NOMO-1 (cell line): ENCODE measurements at regions not wholly inside any gene's neighbourhood (a gene's known extent, or its start where the extent isn't known, plus 50 kb on each side); places are given as distances from the start of the nearest gene placed in this dataset.

ENCODE experiments used
- DNase-seq, 2 experiments: peaks; one replicate each; lab custom pipeline; 2025; ENCODE audit not compliant: unreplicated experiment in 2 of 2; lab: John Stamatoyannopoulos, UW

DNA sequence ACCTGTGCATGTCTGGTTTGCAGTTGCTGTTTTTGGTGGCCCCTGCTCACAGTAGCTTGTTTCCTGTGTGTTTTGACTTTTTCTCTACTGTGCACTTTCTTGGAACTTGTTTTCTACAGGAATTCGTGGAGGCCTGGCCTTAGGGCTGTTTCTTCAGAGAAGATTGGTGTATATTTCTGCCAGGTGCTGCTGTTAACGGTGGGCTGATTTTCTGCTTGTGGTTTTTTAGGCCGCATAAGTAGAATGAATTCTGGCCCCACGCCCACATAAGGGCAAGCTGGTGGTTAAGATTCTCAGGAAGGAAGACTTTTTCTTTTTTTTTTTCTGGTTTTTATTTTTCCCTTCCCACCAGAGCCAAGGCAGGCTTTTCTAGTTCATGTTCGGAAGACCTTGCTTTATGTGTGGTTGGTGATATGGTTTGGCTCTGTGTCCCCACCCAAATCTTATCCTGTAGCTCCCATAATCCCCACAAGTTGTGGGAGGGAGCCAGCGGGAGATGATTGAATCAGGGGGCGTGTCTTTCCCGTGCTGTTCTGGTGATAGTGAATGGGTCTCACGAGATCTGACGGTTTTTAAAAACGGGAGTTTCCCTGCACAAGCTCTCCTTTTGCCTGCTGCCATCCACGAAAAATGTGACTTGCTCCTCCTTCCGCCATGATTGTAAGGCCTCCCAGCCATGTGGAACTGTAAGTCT lies 71.5 kb upstream of the DISP3 start:
- DNase-seq = no peak

DNA sequence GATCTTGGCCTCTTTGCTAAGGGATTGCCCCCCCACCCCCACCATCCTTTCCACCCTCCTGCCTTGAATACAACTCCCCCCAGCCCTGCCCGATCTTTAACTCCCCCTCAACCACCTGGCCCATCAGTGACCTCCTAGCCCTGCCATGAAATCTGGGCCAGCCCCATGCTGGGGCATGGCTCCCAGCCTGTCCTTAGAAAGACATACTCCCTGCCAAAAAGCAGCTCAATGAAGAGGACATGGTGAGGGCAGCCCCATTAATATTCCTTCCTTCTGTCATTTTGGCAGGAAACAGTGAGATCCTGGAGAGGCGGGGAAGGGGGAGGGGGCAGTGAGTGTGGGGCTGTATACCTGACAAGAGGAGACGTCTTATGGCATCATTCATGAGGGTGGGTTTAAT lies 66.8 kb upstream of the DISP3 start:
- DNase-seq = no peak

DNA sequence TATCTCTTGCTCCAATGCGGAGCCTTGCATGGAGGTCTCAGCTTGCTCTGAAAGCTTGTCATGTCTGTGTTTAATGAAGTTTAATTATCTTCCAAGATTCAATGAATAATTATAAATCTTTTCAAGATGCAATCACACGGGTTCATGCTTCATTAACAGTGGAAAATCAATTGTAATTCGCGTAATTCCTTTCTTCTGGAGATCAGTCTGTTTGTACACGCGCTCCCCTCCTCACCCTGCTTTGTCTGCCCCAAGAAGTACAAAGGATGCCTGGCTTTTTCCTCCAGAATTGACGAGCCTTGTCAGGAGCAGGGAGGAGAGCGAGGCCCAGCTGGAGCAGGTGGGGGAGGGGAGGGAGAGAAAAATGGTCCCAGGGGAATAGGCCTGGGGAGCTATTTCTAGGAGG lies 65.0 kb upstream of the DISP3 start:
- DNase-seq = no peak

DNA sequence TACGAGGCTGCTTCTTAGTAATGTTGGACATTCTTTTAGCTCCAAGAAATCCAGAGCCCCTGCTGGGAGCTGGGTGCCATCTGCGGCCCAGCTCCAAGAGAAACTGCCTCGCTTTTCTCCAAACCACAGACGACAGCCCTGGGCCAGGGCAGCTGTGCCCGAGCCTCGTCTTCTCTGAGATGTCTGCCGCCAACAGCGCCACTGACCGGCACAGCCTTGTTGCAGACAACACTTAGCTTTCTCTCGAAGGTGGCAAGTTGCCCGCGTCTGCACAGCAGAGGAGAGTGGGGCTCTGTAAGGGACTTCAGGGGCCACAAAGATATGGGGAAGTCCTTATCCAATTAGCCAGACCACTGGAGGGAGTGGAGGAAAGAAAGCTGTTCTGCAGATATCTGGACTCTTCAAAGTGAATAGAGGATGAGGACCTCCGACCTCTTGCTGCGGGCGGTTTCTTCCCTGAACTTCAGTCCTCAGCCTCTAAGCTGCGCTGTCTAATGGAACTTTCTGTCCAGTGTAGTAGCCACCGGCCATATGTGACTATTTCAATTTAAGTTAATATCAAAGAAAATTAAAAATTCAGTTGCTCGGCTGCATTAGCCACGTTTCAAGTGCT lies 63.9 kb upstream of the DISP3 start:
- DNase-seq = no peak

DNA sequence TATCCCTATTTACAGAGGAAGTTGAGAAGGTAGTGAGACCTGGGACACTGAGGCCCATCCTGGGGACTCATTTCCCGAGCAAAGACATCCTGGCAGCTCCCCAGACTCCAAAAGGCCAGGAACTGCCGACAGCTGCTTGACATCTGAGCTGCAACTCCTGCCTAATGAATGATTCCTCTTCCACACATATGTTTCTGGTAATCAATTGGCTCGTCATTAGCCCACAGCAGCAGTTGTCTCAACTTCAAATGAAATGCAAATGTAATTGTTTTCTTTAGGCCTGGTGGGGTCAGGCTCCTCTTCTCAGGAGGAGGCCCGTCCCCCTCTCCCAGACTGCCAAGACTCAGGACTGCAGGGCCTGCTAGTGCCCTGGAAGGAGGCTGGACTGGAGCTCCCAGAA lies 61.8 kb upstream of the DISP3 start:
- DNase-seq = no peak

DNA sequence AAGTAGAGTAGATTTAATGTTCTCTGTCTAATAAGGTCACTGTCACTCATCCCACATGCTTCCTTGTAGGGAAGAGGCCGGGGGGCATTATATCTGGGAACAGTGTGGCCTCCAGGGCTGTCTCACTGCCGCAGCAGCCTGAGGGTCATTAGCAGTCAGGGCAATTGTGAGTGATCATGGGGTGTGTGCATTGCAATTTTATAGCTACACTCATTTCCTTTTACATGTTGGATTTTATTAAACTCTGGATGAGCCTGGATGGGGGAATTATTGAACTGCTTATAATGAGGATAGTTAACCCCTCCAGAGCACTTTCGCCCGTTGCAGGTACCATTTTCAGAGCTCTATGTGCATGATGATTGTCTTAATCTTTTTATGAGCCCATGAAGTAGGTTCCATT lies 60.9 kb upstream of the DISP3 start:
- DNase-seq = no peak

DNA sequence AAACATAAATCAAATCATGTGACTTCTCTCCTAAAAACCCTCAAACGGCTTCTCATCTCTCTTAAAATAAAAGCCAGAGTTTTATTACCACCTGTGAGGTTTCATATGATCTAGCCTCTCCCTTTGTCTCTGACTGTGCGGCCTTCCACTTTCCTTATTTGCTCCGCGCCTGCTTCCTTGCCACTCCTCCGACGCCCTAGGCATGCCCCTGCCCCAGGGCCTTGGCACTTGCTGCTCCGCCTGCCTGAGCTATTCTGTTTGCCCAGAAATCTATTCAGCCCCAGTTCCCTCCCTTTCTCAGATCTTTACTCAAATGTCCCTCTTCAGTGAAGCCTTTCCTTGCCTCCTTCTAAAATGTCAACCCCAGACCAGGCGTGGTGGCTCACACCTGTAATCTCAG lies 57.5 kb upstream of the DISP3 start:
- DNase-seq = no peak

DNA sequence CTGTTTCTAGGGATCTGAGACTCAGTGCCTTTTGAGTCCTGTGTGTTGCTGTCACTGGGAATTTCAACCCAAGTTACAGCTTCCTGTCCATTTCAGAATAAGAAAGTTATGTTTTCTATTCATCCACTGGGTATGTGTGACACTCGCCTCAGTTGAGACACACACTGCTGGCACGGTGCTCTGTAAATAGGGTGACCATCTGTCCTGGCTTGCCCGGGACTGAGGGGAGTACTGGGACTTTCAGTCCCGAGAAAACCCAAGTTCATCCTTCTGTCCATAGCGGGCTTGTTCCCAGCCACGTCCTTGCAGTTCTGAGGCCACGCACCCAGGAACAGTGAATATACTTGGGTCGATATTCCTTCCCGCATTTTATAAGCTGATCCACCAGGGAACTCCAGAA lies 56.3 kb upstream of the DISP3 start:
- no peak for DNase-seq

DNA sequence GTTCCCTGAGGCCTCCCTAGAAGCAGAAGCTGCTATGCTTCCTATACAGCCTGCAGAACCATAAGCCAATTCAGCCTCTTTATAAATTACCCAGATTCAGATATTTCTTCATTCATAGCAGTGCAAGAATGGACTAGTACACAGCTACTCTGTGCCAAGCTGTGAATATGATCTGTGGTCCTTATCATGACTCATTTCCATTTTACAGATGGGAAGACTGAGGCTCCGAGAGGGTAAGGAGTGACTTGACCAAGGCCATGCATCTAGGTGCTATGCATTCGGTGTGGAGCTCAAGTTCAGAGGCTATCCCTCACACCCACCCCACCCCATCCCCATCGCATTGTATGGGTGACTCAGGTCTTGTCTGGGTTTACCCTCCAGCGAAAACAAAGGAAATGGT lies 52.3 kb upstream of the DISP3 start:
- DNase-seq = no peak

DNA sequence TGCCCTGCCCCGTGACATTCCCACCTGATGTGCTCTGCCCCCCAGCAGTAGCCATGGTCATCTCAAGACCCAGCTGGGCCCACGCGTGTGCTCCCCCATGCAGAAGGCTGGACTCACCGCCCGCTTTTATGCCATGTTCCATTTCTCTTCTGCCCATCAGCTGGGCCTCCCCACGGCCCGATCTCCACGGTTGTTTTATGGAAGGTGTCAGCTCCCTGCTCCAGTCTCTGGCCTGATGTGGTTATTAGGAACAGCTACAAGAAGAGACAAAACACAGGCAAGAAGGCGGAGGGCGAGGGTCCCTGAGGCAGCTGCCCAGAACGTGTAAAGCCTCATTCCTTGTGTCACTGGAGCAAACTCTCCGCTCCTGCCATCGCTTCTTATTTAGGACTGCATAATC lies 50.2 kb upstream of the DISP3 start:
- no peak for DNase-seq
